ENCODE measurements at regions not wholly inside any gene's neighbourhood (a gene's known extent, or its start where the extent isn't known, plus 50 kb on each side); places are given as distances from the start of the nearest gene placed in this dataset.
"Not testable (repeated sequence)": the region's sequence is repeated elsewhere in the genome, so short reads cannot be mapped to it uniquely, and the experiment has no call there.

DNA sequence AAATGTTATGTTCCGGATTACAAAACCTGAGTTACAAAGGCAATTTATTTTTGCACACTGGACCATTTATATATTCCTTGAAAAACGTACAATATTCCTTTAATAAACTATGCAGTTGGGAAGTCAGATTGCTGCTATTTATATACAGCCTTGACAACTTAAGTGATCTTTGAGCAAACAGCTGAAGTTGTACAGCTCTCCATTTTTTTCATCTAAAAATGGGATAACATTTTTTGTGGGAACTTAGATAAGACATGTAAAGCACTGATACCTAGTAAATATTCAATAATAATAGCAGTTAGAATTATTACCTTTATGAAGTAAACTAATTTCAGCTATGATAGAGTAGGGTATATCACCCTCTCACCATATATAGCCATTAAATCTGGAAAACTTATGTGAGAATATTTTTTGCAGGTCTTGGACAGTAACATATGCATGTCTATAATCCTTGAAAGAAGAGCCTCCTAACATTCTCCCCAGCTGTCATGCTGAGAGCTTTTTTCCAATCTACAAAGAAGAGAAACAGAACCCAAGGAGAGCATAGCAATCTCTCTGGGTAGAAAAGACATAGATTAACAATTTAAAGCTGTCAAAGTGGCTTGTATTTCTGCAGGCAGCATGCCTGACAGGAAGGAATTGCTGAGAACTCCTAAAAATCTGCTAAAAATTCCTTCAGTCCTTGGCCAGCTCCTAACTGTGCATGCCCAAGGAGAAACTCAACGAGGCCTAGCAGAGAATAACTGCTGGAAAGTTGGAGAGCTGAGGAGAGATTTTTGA lies 326.0 kb downstream of the CRPPA start:
- Histone ChIP-seq H3K36me3 (no peaks in the 10 kb centered on the region), H3K4me1 (peaks cover 0 to 10% (median 6%) of the 10 kb centered on the region in 10 experiments; a peak in 7 of 20 replicates), H3K9ac (no peak overlapping the region), H3K27me3 (no peaks in the 10 kb centered on the region), H3K9me3 (replicated peaks in 1 of 11) (no peaks in the 10 kb centered on the region), H3K27ac (no peak overlapping the region), H3K4me3 (no peak overlapping the region), H3K4me2 (no peak overlapping the region), H4K20me1 (no peaks in the 10 kb centered on the region)
- no peak for TF ChIP-seq Cebpa-rat (IDR thresholded peaks at IDR 0.05)

GRCh38 chr7:16094651-16095050 lies 326.7 kb downstream of the CRPPA start:
- Histone ChIP-seq H3K4me1 (peaks cover 0 to 10% (median 6%) of the 10 kb centered on the region in 10 experiments; a peak in 7 of 20 replicates), H3K36me3 (no peaks in the 10 kb centered on the region), H4K20me1 (no peaks in the 10 kb centered on the region), H3K9me3 (replicated peaks in 1 of 11) (no peaks in the 10 kb centered on the region), H3K9ac (no peak overlapping the region), H3K27me3 (no peaks in the 10 kb centered on the region), H3K27ac (no peak overlapping the region), H3K4me3 (no peak overlapping the region), H3K4me2 (no peak overlapping the region)
- TF ChIP-seq Cebpa-rat (IDR thresholded peaks at IDR 0.05) = no peak

GRCh38 chr7:16092711-16093110 lies 328.6 kb downstream of the CRPPA start:
- Histone ChIP-seq H4K20me1 (no peaks in the 10 kb centered on the region), H3K9ac (no peak overlapping the region), H3K27me3 (no peaks in the 10 kb centered on the region), H3K36me3 (no peaks in the 10 kb centered on the region), H3K4me2 (no peak overlapping the region), H3K4me1 (peaks cover 0 to 10% (median 6%) of the 10 kb centered on the region in 10 experiments; a peak in 7 of 20 replicates), H3K9me3 (replicated peaks in 1 of 11) (no peaks in the 10 kb centered on the region), H3K27ac (no peak overlapping the region), H3K4me3 (no peak overlapping the region)
- TF ChIP-seq Cebpa-rat (IDR thresholded peaks at IDR 0.05) = no peak

DNA sequence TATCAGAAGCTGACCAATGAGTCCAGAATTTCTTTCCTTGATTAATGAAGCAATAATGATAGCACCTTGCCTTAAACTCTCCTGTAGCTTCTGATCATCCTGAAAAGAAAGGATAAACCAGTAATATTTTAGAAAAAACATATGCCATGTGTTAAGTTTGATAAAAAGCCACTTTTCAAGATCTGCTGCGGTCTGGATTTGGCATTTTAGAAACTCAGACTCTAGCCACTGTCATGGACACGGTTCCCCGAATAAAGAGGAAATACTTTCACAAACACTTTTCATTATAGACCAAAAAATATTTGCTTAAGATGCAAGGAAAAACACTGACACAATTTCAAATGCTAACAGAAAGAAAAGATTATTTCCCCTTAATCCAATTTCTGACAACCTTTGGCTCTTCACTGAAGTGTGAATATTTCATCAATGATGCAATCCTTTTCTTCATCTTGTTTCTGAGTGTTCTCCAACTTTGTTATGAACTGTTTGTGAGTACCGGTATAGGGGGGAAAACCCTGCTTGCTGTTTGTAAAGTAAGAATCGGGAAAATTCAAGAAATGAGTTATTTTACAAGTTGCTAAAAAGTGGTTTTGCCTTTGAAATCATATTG lies 329.5 kb downstream of the CRPPA start:
- no peaks in the 10 kb centered on the region for H3K9me3 ChIP-seq (replicated peaks in 1 of 11)
- H3K9ac ChIP-seq = no peak overlapping the region
- peaks cover 0 to 10% (median 6%) of the 10 kb centered on the region in 10 experiments; a peak in 7 of 20 replicates for H3K4me1 ChIP-seq
- H4K20me1 ChIP-seq = no peaks in the 10 kb centered on the region
- 0 out of 22 replicates have a peak, but pooled peaks of 1 of the 11 experiments have one; percentile 33 for TF ChIP-seq Cebpa-rat (IDR thresholded peaks at IDR 0.05)
- no peak overlapping the region for H3K27ac ChIP-seq
- peak overlapping the region in 1 of 11 experiments; percentile 22; a peak in 4 of 22 replicates for H3K4me2 ChIP-seq
- no peak overlapping the region for H3K4me3 ChIP-seq
- H3K27me3 ChIP-seq = no peaks in the 10 kb centered on the region
- no peaks in the 10 kb centered on the region for H3K36me3 ChIP-seq

- H3K36me3 ChIP-seq = no peaks in the 10 kb centered on the region
- no peak overlapping the region for H3K4me3 ChIP-seq
- peaks cover 0 to 10% (median 6%) of the 10 kb centered on the region in 10 experiments; a peak in 7 of 20 replicates for H3K4me1 ChIP-seq
- H3K27ac ChIP-seq = no peak overlapping the region
- H3K4me2 ChIP-seq = no peak overlapping the region
- H3K27me3 ChIP-seq = no peaks in the 10 kb centered on the region
- no peaks in the 10 kb centered on the region for H3K9me3 ChIP-seq (replicated peaks in 1 of 11)
- H3K9ac ChIP-seq = no peak overlapping the region
- no peak for TF ChIP-seq Cebpa-rat (IDR thresholded peaks at IDR 0.05)
- H4K20me1 ChIP-seq = no peaks in the 10 kb centered on the region
Observed at GRCh38 chr7:16089801-16090200, 331.5 kb downstream of the CRPPA start.

DNA sequence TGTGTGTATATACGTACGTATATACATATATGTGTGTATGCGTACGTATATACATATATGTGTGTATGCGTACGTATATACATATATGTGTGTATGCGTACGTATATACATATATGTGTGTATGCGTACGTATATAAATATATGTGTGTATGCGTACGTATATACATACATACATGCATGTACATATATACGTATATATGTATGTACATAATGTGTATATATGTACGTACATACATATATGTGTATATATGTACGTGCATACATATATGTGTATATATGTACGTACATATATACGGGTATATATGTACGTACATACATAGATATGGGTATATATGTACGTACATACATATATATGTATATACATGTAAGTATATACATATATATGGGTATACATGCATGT lies 332.1 kb downstream of the CRPPA start:
- H3K9ac ChIP-seq = no peak overlapping the region
- H4K20me1 ChIP-seq = no peaks in the 10 kb centered on the region
- no peaks in the 10 kb centered on the region for H3K36me3 ChIP-seq
- no peak for TF ChIP-seq Cebpa-rat (IDR thresholded peaks at IDR 0.05)
- peaks cover 0 to 10% (median 6%) of the 10 kb centered on the region in 10 experiments; a peak in 7 of 20 replicates for H3K4me1 ChIP-seq
- no peak overlapping the region for H3K27ac ChIP-seq
- no peak overlapping the region for H3K4me2 ChIP-seq
- H3K9me3 ChIP-seq (replicated peaks in 1 of 11) = no peaks in the 10 kb centered on the region
- H3K4me3 ChIP-seq = no peak overlapping the region
- H3K27me3 ChIP-seq = no peaks in the 10 kb centered on the region

GRCh38 chr7:16086743-16087142 lies 334.6 kb downstream of the CRPPA start:
- Histone ChIP-seq H3K36me3 (no peaks in the 10 kb centered on the region), H3K27me3 (no peaks in the 10 kb centered on the region), H3K9me3 (replicated peaks in 1 of 11) (no peaks in the 10 kb centered on the region), H3K4me2 (no peak overlapping the region), H4K20me1 (no peaks in the 10 kb centered on the region), H3K9ac (no peak overlapping the region), H3K4me1 (peaks cover 0 to 5% (median 3%) of the 10 kb centered on the region in 10 experiments; a peak in 7 of 20 replicates), H3K27ac (no peak overlapping the region), H3K4me3 (no peak overlapping the region)
- TF ChIP-seq Cebpa-rat (IDR thresholded peaks at IDR 0.05) = no peak

DNA sequence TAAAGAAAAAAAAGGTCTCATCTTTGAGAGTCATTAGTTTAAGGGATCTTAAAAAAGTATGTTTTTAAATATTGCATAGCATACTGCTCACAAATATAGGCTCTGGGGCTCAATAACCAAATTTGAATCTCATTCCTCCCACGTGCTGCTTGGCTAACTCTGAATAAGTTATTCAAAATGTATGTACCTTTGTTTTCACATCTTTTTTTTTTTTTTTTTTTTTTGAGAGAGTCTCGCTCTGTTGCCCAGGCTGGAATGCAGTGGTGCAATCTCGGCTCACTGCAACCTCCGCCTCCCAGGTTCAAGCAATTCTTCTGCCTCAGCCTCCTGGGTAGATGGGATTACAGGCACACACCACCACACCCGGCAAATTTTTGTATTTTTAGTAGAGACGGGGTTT lies 335.6 kb downstream of the CRPPA start:
- H3K4me2 ChIP-seq; H4K20me1 ChIP-seq; H3K36me3 ChIP-seq; H3K27me3 ChIP-seq; H3K4me3 ChIP-seq; H3K9me3 ChIP-seq (replicated peaks in 1 of 11); H3K27ac ChIP-seq; H3K9ac ChIP-seq; H3K4me1 ChIP-seq: not testable (repeated sequence)

DNA sequence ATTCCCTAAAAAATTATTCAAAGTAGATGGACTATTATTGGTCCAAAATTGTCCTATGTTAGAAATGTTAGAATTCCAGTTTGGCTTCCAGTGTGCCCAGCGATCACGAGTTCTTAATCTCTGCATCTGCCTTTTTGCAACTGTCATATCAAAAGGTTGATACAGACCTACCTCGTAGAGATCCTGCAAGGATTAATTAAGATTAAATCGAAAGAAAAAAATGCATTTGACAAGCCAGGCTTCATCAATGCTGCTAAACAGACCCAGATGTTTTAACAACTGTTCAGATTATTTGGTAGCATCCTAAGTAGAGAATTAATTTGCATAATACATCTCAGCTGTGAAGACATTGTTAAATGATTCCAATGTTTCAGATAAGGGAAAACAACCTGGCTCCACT lies 336.5 kb downstream of the CRPPA start:
- H3K4me2 ChIP-seq = no peak overlapping the region

DNA sequence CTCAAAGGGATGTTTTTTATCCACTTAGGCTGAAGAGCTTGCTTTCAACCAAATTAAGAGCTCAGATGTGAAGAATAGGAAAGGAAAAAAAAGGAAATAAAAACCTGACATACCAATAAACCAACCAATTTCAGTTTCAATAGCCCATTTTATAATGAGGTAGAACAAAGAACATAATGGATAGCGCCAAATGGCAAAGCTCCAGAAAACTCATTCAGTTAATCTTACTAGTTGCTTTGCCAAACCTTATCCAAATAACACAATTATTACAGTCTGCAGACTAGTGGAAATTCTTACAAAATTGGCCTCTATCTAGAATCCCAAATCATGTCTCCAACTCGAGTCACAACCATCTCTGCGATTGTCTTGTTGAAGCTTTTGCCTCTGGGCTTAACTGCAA lies 337.0 kb downstream of the CRPPA start:
- no peaks in the 10 kb centered on the region for H3K4me1 ChIP-seq
- H3K4me3 ChIP-seq = no peak overlapping the region
- H3K9ac ChIP-seq = no peak overlapping the region
- no peak for TF ChIP-seq Cebpa-rat (IDR thresholded peaks at IDR 0.05)
- no peaks in the 10 kb centered on the region for H3K27me3 ChIP-seq
- no peaks in the 10 kb centered on the region for H4K20me1 ChIP-seq
- H3K9me3 ChIP-seq (replicated peaks in 1 of 11) = no peaks in the 10 kb centered on the region
- no peak overlapping the region for H3K4me2 ChIP-seq
- no peaks in the 10 kb centered on the region for H3K36me3 ChIP-seq
- no peak overlapping the region for H3K27ac ChIP-seq

More for the DNA sequence above, 336.5 kb downstream of the CRPPA start:
- H3K4me3 ChIP-seq = no peak overlapping the region
- H3K9ac ChIP-seq = no peak overlapping the region
- no peaks in the 10 kb centered on the region for H3K36me3 ChIP-seq
- no peak for TF ChIP-seq Cebpa-rat (IDR thresholded peaks at IDR 0.05)
- no peaks in the 10 kb centered on the region for H3K27me3 ChIP-seq
- H3K27ac ChIP-seq = no peak overlapping the region
- H4K20me1 ChIP-seq = no peaks in the 10 kb centered on the region
- no peaks in the 10 kb centered on the region for H3K4me1 ChIP-seq
- no peaks in the 10 kb centered on the region for H3K9me3 ChIP-seq (replicated peaks in 1 of 11)

Measured in BLaER1 treated with 17β-estradiol and CSF1 and Interleukin-3, amounts not matched to agents 10 nM and 100 nM (cell line).